ENCODE measurements at regions not wholly inside any gene's neighbourhood (a gene's known extent, or its start where the extent isn't known, plus 50 kb on each side); places are given as distances from the start of the nearest gene placed in this dataset.

DNA sequence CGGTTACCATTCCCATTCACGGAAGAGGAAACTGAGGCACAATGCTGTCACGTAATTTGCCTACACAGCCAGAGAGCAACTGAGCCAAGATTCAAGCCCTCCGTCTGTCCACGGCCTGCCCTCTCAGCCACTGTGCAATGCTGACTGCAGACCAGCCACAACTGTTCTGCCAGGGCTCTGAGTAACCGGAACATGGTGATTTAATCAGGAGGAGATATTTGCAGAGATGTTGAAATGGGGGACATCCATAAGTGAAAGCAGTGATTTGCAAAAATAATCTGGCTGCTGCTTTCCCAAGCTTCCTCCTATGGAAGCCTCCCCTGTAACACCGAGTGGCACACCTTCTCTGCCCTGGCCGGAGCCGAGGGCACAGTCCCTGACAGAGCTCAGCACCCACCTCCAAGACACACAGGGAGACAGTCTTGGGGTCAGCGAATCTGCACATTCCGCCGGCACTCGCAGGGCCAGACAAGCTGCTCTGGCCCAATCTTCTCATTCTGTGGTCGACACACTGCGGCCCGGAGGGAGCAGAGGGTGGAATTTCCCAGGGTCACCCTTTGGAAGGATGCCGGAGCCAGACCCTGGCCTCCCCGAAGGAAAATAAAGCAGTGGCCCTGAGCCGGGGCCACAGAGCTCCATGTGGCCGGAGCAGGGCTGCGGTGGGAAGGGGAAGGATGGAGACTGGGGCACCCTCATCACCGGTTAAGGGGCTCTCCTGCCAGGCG, 158.2 kb upstream of the DIO3 start:
- DNase-seq (ENCODE audit: low read depth): peak; percentile 19
- H3K4me3 ChIP-seq (ENCODE audit: control insufficient read depth, low read depth, low read length): no peak overlapping the region
- TF ChIP-seq, protein P1, sequence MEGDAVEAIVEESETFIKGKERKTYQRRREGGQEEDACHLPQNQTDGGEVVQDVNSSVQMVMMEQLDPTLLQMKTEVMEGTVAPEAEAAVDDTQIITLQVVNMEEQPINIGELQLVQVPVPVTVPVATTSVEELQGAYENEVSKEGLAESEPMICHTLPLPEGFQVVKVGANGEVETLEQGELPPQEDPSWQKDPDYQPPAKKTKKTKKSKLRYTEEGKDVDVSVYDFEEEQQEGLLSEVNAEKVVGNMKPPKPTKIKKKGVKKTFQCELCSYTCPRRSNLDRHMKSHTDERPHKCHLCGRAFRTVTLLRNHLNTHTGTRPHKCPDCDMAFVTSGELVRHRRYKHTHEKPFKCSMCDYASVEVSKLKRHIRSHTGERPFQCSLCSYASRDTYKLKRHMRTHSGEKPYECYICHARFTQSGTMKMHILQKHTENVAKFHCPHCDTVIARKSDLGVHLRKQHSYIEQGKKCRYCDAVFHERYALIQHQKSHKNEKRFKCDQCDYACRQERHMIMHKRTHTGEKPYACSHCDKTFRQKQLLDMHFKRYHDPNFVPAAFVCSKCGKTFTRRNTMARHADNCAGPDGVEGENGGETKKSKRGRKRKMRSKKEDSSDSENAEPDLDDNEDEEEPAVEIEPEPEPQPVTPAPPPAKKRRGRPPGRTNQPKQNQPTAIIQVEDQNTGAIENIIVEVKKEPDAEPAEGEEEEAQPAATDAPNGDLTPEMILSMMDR (conservative IDR thresholded peaks at IDR 0.05; ENCODE audit: control insufficient read depth, insufficient read depth, low read depth, low read length): no peak

DNA sequence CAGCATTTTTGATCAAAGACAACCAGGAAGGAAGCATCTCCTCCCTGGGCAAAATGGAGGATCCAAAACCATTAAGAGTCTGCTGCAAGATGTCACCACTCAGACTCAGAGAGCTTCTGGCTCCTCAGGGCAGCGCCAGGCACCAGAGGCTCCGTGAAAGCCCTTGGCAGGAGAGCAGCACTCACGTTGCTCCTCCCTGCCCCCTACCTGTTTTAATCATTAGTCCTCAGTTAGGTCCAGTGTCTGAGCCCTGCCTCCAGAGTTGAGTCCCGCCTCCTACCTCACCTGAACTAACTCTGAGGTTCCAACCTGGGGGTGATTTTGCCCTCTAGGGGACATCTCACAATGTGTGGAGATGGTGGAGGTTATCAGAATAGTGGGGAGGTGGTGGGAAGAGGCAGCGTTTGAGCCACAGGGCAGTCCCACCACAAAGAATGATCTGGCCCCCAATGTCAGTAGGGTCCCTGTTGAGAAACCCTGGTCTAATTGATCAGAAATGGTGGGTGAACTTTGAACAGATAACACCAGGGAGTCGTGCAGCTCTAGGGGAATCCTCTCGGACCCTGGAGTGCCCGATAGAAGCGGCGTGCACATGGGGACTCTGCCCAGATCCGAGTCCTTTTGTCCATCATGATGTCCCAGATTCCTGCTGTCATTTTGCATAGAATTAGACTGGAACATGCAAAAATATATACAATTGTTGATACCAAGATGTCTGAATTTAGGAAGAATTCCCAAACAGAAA, 156.7 kb upstream of the DIO3 start:
- TF ChIP-seq, protein P1 (conservative IDR thresholded peaks at IDR 0.05; ENCODE audit: control insufficient read depth, insufficient read depth, low read depth, low read length): no peak
- no peak overlapping the region for H3K4me3 ChIP-seq (ENCODE audit: control insufficient read depth, low read depth, low read length)
- no peak for DNase-seq (ENCODE audit: low read depth)

DNA sequence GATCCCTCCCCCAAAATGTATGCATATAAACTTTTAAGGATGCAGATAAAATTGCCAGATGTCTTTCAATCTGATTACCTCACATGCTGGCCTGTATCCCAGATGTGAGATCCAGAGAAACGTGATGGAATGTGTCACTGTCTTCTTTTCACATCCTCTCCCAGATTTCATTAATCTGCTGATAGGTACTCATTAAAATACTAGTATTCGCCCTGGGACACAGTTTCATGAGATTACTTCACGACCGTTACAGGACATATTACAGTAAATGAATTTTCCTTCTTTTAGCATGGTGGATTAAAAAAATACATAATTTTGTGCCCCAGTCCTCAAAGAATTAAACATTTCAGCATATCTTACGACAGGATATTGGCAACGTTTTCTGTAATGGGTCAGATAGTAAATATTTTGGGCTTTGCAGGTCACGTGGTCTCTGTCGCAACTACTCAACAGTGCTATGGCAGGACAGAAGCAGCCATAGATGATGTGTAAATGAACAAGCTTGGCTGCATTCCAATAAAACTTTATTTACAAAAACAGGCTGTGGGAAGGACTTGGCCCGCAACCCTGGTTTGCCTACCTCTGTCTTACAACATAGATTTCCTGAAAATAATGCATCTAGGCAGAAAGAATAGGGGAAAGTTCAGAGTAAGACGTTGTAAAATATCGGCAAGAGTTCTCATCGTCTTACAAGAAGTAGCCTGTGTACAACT, 156.0 kb upstream of the DIO3 start:
- TF ChIP-seq, protein P1 (conservative IDR thresholded peaks at IDR 0.05; ENCODE audit: control insufficient read depth, insufficient read depth, low read depth, low read length): no peak
- H3K4me3 ChIP-seq (ENCODE audit: control insufficient read depth, low read depth, low read length): no peak overlapping the region
- DNase-seq (ENCODE audit: low read depth): peak; percentile 58

DNA sequence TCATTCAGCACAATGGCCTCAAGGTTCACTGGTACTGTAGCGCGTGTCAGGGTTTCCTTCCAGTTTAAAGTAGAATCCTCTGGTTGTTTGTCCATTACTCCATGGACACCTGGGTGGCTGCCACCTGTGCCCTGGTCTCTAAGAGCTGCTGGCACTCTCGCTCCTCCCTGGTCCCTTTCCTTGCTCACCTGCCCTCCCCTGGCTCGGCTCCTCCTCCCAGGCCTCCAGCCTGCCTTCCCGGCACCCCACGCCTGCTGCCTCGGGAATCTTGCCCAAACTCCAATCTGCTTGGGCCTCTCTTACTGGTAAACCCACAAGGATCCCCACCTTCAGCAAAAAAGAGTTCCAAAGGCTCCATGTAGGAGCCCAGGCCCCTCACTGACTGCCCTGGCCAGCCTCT, 154.4 kb upstream of the DIO3 start:
- TF ChIP-seq, protein P1 (conservative IDR thresholded peaks at IDR 0.05; ENCODE audit: control insufficient read depth, insufficient read depth, low read depth, low read length): no peak
- DNase-seq (ENCODE audit: low read depth): no peak
- H3K4me3 ChIP-seq (ENCODE audit: control insufficient read depth, low read depth, low read length): no peak overlapping the region

DNA sequence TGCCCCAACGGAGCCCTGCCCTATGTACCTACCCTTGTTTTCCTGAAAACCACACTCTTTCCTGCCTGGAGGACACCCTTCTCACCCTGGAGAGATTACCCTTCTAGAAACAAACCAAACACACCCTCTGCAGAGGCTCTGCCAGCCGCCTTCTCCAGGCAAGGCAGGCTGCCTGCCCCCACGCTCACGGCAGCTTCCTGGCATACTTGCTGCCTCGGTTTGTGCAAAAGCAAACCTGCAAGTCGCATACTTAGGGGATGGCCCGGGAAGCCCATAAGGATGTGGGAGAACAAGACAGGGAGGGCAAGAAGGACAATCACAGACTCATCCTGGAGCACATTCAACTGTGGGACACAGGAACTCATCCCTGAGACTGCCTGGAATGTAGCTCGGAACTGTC, 154.0 kb upstream of the DIO3 start:
- TF ChIP-seq, protein P1 (conservative IDR thresholded peaks at IDR 0.05; ENCODE audit: control insufficient read depth, insufficient read depth, low read depth, low read length): no peak
- H3K4me3 ChIP-seq (ENCODE audit: control insufficient read depth, low read depth, low read length): no peak overlapping the region
- no peak for DNase-seq (ENCODE audit: low read depth)

DNA sequence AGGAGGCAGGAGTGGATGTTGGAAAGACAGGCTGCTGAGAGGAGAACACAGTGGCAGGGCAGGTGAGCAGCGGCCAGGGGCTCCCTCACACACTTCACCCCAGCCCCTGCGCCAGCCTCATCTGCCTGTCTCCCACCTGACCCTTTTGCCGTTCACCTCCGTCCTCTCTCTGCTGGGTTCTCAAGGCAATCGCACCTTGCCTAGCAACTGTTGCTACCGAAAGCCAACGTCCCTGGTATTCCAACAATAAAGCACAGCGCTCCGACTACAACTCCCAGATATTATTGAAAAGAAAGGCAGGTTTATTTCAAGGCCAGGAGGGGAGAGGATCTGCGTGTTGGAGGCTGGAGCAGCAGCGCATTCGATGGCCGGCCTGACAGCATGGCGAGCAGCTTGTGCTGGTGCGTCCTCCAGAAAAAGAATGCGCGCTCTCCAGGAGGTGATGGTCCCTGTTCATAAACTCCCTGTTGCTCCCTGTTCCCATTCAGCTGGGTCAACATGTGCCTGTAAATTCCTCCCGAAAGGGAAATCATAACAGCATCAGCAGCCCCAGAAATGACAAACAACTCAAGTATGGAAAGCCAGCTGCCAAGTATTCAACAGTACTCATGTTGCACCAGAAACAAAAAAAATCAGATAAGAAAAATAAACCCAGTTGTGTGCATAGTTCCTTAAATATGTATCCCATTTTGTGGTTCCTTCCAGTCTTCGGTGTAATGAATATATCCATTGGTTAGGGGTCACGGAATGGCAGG, 153.0 kb upstream of the DIO3 start:
- TF ChIP-seq, protein P1 (conservative IDR thresholded peaks at IDR 0.05; ENCODE audit: control insufficient read depth, insufficient read depth, low read depth, low read length): no peak
- no peak overlapping the region for H3K4me3 ChIP-seq (ENCODE audit: control insufficient read depth, low read depth, low read length)
- peak; percentile 46 for DNase-seq (ENCODE audit: low read depth)
